Chondrocyte (in vitro differentiated cells): ENCODE measurements at regions not wholly inside any gene's neighbourhood (a gene's known extent, or its start where the extent isn't known, plus 50 kb on each side); places are given as distances from the start of the nearest gene placed in this dataset.

ENCODE experiments used
- DNase-seq: peaks from one replicate; pipeline ENCODE4 v3.0.0; 2021; ENCODE audit warnings: mixed read lengths, low spot score
- H3K27ac Mint-ChIP-seq: one replicate; pipeline ENCODE4 v1.8.0; 2021; ENCODE audit warnings: mild to moderate bottlenecking, moderate library complexity, mixed read lengths; ENCODE audit not compliant: unreplicated experiment
- H3K27me3 Mint-ChIP-seq: 2 replicates; pipeline ENCODE4 v1.8.0; 2021; ENCODE audit warnings: low read depth, mixed read lengths
- H3K36me3 Mint-ChIP-seq: 2 replicates; pipeline ENCODE4 v1.8.0; 2021; ENCODE audit warnings: low read depth, mixed read lengths
- H3K4me1 Mint-ChIP-seq: 2 replicates; pipeline ENCODE4 v1.8.0; 2021; ENCODE audit warnings: low read depth, mild to moderate bottlenecking, mixed read lengths
- H3K4me3 Mint-ChIP-seq: one replicate; pipeline ENCODE4 v1.8.0; 2021; ENCODE audit warnings: mild to moderate bottlenecking, moderate library complexity, mixed read lengths; ENCODE audit not compliant: unreplicated experiment
- H3K9me3 Mint-ChIP-seq: 2 replicates; pipeline ENCODE4 v1.8.0; 2021; ENCODE audit warnings: low read depth, mixed read lengths
- CTCF ChIP-seq: fragments of 200-600 bp; sonication (generic); IDR thresholded peaks from 2 replicates; pipeline ENCODE4 v1.5.0; 2021; ENCODE audit warnings: antibody characterized with exemption, mild to moderate bottlenecking, moderate library complexity

- no peak for DNase-seq
- H3K4me3 Mint-ChIP-seq: no peak overlapping the region
These were observed 274.5 kb upstream of the C1orf174 start for GRCh38 chr1:4174291-4175200.

GRCh38 chr1:4175566-4176405 lies 275.7 kb upstream of the C1orf174 start:
- H3K36me3 Mint-ChIP-seq: no peaks in the 10 kb centered on the region
- H3K4me1 Mint-ChIP-seq: no peaks in the 10 kb centered on the region
- peaks cover 32% of the 10 kb centered on the region for H3K9me3 Mint-ChIP-seq
- no peak for DNase-seq
- no peak overlapping the region for H3K4me3 Mint-ChIP-seq
- TF ChIP-seq CTCF: no peak
- H3K27ac Mint-ChIP-seq: no peak overlapping the region
- H3K27me3 Mint-ChIP-seq: no peaks in the 10 kb centered on the region

More at GRCh38 chr1:4174291-4175200, 274.5 kb upstream of the C1orf174 start:
- no peak for TF ChIP-seq CTCF
- H3K27ac Mint-ChIP-seq: no peak overlapping the region
- no peaks in the 10 kb centered on the region for H3K27me3 Mint-ChIP-seq
- peaks cover 35% of the 10 kb centered on the region for H3K9me3 Mint-ChIP-seq
- H3K4me1 Mint-ChIP-seq: no peaks in the 10 kb centered on the region
- no peaks in the 10 kb centered on the region for H3K36me3 Mint-ChIP-seq

GRCh38 chr1:4176841-4177240 lies 276.8 kb upstream of the C1orf174 start:
- H3K27ac Mint-ChIP-seq: no peak overlapping the region
- peaks cover 32% of the 10 kb centered on the region for H3K9me3 Mint-ChIP-seq
- no peaks in the 10 kb centered on the region for H3K27me3 Mint-ChIP-seq
- no peak for TF ChIP-seq CTCF
- DNase-seq: no peak
- no peaks in the 10 kb centered on the region for H3K4me1 Mint-ChIP-seq
- H3K36me3 Mint-ChIP-seq: no peaks in the 10 kb centered on the region
- H3K4me3 Mint-ChIP-seq: no peak overlapping the region

- TF ChIP-seq CTCF: no peak
- Mint-ChIP-seq H3K4me1 (no peaks in the 10 kb centered on the region), H3K36me3 (no peaks in the 10 kb centered on the region), H3K4me3 (no peak overlapping the region), H3K27me3 (no peaks in the 10 kb centered on the region), H3K9me3 (peaks cover 32% of the 10 kb centered on the region), H3K27ac (no peak overlapping the region)
- DNase-seq: no peak
These were observed 277.5 kb upstream of the C1orf174 start for GRCh38 chr1:4177425-4178150.
